DND-41 (cell line): ENCODE measurements at regions not wholly inside any gene's neighbourhood (a gene's known extent, or its start where the extent isn't known, plus 50 kb on each side); places are given as distances from the start of the nearest gene placed in this dataset.

Source experiments
- EZH2 ChIP-seq: IDR thresholded peaks from 3 replicates; pipeline ENCODE4 v1.6.1; 2012; ENCODE audit warnings: borderline replicate concordance, low read depth, mild to moderate bottlenecking, moderate library complexity, low read length, inconsistent platforms; ENCODE audit not compliant: severe bottlenecking
- TF ChIP-seq, protein P1 (sequence below): IDR thresholded peaks from 2 replicates; pipeline ENCODE4 v1.5.1; 2012; ENCODE audit warnings: borderline replicate concordance, low read length, moderate library complexity, mild to moderate bottlenecking; ENCODE audit not compliant: poor library complexity, severe bottlenecking; ENCODE audit errors: extremely low read depth

DNA sequence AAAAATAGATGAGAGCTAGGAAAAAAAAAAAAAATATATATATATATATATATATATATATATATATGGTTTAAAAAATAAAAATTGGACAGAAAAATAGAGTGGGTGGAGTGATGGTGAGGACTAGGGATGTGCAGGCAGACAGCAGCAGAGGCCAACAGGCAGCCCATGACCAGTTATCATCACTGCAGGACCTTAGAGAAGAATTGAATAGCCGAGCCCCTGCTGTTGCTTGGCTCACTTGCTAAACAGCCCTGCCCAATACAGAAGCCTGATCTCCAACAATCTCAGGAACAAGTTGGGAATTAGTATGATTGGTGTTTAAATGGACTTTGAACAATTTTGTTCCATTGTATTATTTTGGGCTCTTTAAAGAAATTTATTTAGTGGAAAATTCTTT, 967.5 kb upstream of the PIK3C3 start:
- TF ChIP-seq EZH2: no peak
- TF ChIP-seq, protein P1, sequence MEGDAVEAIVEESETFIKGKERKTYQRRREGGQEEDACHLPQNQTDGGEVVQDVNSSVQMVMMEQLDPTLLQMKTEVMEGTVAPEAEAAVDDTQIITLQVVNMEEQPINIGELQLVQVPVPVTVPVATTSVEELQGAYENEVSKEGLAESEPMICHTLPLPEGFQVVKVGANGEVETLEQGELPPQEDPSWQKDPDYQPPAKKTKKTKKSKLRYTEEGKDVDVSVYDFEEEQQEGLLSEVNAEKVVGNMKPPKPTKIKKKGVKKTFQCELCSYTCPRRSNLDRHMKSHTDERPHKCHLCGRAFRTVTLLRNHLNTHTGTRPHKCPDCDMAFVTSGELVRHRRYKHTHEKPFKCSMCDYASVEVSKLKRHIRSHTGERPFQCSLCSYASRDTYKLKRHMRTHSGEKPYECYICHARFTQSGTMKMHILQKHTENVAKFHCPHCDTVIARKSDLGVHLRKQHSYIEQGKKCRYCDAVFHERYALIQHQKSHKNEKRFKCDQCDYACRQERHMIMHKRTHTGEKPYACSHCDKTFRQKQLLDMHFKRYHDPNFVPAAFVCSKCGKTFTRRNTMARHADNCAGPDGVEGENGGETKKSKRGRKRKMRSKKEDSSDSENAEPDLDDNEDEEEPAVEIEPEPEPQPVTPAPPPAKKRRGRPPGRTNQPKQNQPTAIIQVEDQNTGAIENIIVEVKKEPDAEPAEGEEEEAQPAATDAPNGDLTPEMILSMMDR: no peak
